GM12864 (cell line): ENCODE measurements at regions not wholly inside any gene's neighbourhood (a gene's known extent, or its start where the extent isn't known, plus 50 kb on each side); places are given as distances from the start of the nearest gene placed in this dataset.

ENCODE experiments used
- DNase-seq: peaks from one replicate; pipeline ENCODE4 v3.0.0-alpha.2; 2011; ENCODE audit warnings: low read depth
- H3K4me3 ChIP-seq: 2 replicates; pipeline ENCODE4 v1.5.1; 2011; ENCODE audit warnings: mild to moderate bottlenecking, low read depth, low read length, control low read depth
- TF ChIP-seq, protein P1 (sequence below): IDR thresholded peaks from 2 replicates; pipeline ENCODE4 v1.5.1; 2011; ENCODE audit warnings: low read depth, mild to moderate bottlenecking, moderate library complexity, low read length, control low read depth, inconsistent platforms; ENCODE audit errors: missing control alignments

DNA sequence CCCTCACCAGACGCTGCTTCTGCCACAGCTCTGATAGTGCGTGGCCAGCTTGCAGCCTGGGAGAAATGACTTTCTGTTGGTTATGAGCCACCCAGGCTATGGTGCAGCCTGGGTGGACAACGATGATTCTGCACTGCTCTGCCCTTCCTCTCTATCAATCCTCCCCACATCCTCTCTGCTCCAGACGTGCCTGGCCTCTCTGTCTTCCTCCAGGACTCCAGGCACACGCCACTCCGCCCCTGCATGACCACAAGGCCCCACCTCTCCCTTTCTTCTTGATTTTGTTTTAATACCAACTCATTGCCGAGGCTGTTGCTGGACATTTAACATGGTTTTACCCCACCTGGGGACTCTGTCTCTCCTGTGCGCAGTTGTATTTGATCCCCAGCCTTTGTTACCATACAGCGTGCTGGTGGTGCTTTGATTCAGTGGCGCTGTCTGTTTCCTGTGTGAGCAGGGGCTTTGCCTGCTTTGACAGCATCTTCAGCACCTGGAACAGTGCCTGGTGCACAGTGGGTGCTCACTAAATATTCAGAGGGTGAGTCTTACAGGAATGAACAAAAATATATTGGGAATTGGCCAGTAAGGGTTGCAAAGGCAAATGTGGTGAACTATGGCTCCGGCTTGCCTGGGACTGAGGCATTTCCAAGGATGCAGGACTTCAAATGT, 280.9 kb downstream of the CDH26 start:
- H3K4me3 ChIP-seq: no peak overlapping the region
- TF ChIP-seq, protein P1, sequence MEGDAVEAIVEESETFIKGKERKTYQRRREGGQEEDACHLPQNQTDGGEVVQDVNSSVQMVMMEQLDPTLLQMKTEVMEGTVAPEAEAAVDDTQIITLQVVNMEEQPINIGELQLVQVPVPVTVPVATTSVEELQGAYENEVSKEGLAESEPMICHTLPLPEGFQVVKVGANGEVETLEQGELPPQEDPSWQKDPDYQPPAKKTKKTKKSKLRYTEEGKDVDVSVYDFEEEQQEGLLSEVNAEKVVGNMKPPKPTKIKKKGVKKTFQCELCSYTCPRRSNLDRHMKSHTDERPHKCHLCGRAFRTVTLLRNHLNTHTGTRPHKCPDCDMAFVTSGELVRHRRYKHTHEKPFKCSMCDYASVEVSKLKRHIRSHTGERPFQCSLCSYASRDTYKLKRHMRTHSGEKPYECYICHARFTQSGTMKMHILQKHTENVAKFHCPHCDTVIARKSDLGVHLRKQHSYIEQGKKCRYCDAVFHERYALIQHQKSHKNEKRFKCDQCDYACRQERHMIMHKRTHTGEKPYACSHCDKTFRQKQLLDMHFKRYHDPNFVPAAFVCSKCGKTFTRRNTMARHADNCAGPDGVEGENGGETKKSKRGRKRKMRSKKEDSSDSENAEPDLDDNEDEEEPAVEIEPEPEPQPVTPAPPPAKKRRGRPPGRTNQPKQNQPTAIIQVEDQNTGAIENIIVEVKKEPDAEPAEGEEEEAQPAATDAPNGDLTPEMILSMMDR: no peak
- no peak for DNase-seq

DNA sequence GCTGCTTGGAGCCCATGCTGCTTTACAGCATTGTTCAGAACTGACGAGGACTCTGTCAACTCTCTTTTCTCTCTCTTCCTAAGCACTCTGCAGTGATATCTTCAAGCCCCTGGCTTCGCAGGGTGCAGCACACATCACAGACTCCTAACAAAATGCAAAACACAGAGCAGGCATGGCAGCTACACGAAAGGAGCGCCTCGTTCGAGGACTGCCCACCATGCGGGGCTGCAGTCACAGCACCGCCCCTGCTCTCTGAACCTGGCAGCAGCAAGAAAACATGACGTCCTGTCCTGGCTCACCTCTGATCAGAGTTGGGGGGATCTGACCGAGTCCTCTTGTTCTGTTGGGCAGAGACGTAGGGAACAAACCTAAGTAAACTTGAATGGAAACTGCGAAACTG, 281.7 kb downstream of the CDH26 start:
- TF ChIP-seq, protein P1: no peak
- H3K4me3 ChIP-seq: no peak overlapping the region
- DNase-seq: no peak

DNA sequence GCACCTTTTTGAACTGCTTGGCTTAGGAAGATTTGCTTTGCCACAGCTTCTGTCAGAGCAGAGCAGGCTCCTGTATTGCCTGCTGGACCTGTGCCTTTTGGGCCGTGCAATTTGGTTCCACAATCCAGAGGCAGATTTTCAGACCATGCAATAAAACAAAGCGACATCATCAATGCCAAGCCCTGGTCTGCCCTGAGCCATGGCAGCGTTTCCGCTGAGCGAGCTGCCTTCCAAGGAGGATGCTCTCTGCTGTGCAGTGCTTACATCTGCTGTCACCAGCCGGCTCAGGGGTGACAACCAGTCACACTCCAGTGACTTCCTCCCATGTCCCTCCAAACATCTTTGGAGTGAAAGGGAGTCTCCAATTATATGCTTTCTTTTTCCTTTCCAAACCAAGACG, 282.2 kb downstream of the CDH26 start:
- TF ChIP-seq, protein P1: no peak
- no peak overlapping the region for H3K4me3 ChIP-seq
- DNase-seq: no peak

DNA sequence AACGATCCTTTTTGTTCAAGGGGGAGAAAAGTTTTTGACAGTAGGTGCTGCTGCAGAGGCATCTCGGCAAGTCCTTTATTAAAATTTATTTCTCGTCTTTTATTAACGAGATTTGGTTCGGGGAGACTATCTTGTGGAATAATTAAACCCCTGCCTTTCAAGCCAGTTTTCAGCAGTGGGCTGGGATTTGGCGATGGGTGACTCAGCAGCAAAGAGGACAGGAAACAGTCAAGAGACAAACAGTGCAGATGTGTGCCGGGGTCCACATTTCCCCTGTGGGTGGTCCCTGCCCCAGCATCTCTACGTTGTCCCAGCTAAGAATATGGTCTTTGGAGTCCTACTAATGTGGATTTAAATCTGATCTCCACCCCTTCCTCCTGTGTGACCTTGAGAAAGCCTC, 282.8 kb downstream of the CDH26 start:
- H3K4me3 ChIP-seq: no peak overlapping the region
- DNase-seq: no peak
- TF ChIP-seq, protein P1: no peak

DNA sequence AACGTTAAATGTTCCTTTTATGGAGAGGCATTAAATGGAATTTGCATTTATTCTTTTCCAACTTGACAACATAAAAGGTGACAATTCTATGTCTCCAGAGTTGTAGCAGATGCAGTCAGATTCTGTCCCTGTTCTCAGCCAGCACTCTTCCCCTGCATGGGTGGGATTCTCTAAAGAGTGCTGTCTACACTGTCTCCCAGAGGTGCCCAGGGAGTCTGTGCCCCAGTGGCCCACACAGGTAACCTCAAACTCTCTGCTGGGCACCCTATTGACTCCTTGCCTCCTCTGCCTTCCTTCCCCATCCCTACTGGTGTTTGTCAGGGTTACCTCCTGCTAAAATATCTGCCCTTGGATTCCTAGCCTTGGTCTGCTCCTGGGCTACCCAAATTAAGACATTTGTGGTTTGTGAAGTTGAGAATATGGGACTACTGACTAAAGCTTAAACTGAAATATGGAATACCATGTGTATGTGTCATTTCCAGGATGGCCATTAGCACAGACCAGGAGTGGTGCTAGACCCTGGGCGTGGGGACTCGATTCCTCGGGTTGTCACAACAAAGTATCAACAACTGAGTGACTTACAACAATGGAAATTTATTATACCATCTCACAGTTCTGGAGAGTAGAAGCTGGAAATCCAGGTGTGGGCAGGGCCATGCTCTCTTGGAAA, 284.7 kb downstream of the CDH26 start:
- H3K4me3 ChIP-seq: no peak overlapping the region
- no peak for DNase-seq
- TF ChIP-seq, protein P1: no peak

DNA sequence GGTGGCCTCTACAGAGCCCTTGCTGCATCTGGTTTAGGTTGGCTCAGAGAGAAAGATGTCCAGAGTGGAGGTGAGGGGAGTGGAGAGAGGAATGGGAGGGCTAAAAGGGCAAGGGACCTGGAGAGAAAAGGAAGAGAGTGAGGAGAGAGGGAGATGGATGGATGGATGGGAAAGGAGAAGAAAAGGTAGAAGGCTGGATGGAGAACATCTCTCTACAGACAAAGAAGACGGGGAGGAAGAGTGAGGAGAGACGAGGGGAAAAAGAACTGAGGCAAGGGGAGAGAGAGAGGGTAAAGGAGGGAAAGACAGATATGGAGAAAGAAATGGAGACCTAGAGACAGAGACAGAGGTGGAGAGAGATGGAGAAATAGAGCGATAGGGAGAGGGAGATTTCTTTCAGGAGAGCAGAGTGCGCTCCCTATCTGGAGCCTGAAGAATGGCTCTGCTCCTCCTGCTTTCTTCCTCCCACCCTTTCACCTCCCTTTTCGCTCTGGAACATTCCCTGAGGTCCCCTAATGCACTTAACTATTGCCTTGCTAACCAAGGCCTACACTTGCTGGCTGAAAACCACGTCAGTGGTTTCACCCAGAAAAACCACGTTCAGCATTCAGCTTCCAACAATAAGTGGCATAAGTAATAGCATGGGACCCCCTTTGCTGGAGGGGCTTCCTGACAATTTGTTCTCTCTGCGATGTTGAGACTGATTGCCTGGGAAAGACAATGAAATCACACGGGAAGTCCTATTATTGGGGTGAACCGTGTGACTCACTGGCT, 286.3 kb downstream of the CDH26 start:
- DNase-seq: no peak
- TF ChIP-seq, protein P1: no peak
- no peak overlapping the region for H3K4me3 ChIP-seq
